Fibroblast of the aortic adventitia (primary cell): ENCODE measurements at regions not wholly inside any gene's neighbourhood (a gene's known extent, or its start where the extent isn't known, plus 50 kb on each side); places are given as distances from the start of the nearest gene placed in this dataset.

Experiments
- DNase-seq: peaks from one replicate; pipeline ENCODE4 v3.0.0-alpha.2; 2010; ENCODE audit warnings: low read depth
- H3K4me3 ChIP-seq: 2 replicates; pipeline ENCODE4 v1.5.1; 2011; ENCODE audit warnings: low read depth, mild to moderate bottlenecking, control low read depth, low read length, moderate library complexity
- TF ChIP-seq, protein P1 (sequence below): IDR thresholded peaks from 2 replicates; pipeline ENCODE4 v1.5.1; 2011; ENCODE audit warnings: mild to moderate bottlenecking, low read length, control low read depth, inconsistent platforms; ENCODE audit not compliant: insufficient read depth

DNA sequence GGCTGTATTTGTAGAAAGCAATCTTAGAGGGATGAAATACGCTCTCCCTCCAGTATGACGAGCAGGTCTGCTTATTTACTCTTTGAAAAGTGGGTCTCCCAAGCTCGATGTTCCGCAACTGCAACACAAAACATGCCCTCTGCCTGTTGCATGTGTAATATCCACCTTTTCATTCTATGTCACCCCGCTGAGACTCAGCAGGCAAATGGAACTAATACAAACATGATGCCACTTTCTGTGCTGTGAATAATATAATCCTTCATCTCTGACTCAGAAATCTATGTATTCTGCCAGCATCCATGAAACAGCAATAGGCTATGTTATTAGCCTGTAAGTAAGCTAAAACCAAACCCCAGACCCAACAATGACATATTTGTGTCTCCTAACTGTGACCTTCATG is 200.8 kb upstream of the TMCO5A start:
- peak; percentile 3 for DNase-seq
- TF ChIP-seq, protein P1, sequence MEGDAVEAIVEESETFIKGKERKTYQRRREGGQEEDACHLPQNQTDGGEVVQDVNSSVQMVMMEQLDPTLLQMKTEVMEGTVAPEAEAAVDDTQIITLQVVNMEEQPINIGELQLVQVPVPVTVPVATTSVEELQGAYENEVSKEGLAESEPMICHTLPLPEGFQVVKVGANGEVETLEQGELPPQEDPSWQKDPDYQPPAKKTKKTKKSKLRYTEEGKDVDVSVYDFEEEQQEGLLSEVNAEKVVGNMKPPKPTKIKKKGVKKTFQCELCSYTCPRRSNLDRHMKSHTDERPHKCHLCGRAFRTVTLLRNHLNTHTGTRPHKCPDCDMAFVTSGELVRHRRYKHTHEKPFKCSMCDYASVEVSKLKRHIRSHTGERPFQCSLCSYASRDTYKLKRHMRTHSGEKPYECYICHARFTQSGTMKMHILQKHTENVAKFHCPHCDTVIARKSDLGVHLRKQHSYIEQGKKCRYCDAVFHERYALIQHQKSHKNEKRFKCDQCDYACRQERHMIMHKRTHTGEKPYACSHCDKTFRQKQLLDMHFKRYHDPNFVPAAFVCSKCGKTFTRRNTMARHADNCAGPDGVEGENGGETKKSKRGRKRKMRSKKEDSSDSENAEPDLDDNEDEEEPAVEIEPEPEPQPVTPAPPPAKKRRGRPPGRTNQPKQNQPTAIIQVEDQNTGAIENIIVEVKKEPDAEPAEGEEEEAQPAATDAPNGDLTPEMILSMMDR = no peak
- no peak overlapping the region for H3K4me3 ChIP-seq

DNA sequence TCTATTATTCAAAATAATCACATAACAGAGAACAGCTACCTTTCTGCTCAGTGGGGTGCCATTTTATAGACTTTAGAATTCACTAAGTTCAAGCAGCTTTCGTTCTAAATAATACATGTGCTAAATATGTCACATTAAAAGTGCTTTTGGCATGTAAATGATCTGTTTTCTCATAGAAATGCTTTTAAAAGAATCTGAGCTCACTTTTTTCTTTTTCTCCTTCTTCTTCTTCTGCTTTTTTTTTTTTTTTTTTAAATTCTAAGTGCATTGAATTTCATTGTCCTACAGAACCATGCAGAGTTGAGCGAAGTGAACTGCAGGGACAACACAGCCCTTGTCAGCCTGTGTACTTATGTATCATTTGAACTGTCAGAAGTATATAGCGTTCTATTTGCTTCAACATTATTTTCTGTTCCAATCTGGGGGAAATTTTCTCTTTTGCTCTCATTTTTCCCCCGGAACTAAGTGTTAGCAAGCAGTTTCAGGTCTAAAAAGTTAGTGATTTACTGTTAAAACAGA is 193.8 kb upstream of the TMCO5A start:
- H3K4me3 ChIP-seq = no peak overlapping the region
- TF ChIP-seq, protein P1 = no peak
- no peak for DNase-seq

DNA sequence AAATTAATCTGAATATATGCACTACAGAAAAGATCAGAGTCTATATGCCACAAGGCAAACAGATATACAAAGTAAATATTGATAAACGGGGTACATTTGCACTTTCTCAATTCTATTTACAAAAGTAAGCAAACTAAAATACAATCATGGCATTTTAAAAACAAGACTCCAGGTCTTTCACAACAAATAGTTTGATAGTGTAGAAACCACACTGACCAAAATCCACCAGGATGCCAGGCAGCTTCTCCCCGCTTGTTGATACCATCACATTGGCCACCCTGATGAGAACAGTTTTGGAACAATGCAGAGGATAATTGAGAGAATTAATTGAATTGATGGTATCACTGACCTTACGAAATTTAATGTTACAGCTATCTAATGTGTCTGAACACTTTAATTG is 190.6 kb upstream of the TMCO5A start:
- no peak overlapping the region for H3K4me3 ChIP-seq
- TF ChIP-seq, protein P1 = no peak
- DNase-seq = no peak

DNA sequence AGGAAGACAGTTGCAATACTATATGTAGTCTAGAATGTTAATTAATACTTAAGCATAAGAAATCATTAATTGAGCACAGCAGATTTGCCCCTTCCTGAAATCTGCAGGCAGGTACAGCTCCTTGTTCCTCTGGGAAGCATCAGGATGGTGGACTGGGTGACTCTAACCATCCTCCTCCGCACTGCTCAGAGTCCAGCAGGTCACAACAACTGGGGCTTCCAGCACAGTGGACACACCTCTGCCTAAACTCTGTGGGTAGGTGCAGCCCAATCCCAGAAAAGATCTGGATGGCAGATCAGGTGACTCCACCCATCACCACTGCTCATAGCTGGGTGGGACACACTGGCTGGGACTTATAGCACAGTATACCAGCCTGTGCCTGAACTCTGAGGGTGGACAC is 189.9 kb upstream of the TMCO5A start:
- no peak overlapping the region for H3K4me3 ChIP-seq
- TF ChIP-seq, protein P1 = no peak
- DNase-seq = no peak

DNA sequence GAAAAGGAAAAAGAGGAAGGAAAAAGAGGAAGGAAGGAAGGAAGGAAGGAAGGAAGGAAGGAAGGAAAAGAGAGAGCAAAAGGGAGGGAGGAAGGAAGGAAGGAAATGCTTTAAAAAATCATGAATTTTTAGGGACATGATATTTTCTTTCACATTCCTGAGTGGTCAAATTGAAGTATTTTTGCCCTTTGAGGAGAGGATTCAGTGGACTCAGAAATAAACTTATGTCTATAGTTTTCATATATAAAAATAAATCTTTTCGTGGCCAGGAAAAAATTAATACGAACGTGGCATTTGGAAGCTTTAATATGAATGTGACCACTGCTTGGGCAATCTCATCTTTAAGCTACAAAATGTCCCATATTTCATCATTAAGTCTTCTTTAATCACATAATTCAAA is 183.0 kb upstream of the TMCO5A start:
- no peak overlapping the region for H3K4me3 ChIP-seq
- TF ChIP-seq, protein P1 = no peak
- DNase-seq = no peak

DNA sequence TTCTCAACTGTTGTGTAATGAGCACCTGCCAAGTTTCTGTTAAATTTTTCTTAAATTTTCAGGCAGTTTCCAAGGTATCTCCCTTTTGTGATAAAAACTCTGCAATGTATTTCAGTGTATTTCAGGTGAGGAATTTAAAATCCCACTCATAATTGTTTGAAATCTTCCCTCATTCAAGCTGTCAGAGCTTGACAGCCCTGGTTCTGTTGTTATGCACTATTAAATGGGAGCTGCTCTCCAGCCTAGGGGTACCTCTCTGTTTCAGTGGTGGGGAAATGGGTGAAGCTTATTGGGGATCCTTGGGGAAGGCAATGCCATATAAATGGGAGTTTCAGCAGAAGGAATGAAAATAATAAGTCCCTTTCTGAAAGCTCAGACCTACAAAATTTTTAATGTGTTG is 178.0 kb upstream of the TMCO5A start:
- no peak overlapping the region for H3K4me3 ChIP-seq
- TF ChIP-seq, protein P1 = no peak
- no peak for DNase-seq

DNA sequence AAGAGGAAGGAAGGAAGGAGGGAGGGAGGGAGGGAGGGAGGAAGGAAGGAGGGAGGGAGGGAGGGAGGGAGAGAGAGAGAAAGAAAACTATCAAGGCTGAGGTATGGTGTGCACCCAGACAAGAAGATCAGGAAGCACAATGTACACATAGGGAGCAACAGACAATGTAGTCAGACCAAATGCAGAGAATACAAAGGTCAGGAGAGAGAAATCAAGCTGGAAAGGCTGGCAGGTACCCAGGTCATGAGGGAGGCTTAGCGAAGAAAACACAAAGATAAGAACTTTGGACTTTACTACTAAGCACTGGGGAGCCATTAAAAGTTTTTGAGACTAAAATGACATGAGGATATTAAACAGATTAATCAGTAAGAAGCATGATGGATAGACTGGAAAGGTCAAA is 176.0 kb upstream of the TMCO5A start:
- no peak overlapping the region for H3K4me3 ChIP-seq
- TF ChIP-seq, protein P1 = no peak
- no peak for DNase-seq
